ENCODE measurements at regions not wholly inside any gene's neighbourhood (a gene's known extent, or its start where the extent isn't known, plus 50 kb on each side); places are given as distances from the start of the nearest gene placed in this dataset.
A peak's percentile ranks its signal among the peaks of the same experiment; 100 is the strongest.

GRCh38 chr20:21027569-21027968, 78.6 kb downstream of the LINC00237 start:
- Histone ChIP-seq H3K27ac (no peak overlapping the region), H3K36me3 (no peaks in the 10 kb centered on the region), H3K4me1 (peaks cover 21 to 23% of the 10 kb centered on the region in 2 donors), H3K27me3 (no peaks in the 10 kb centered on the region), H3K4me3 (replicated peaks in 1 of 3) (no peak overlapping the region), H3K9me3 (no peaks in the 10 kb centered on the region)
- peak in 1 of 2 donors; percentile 21 for DNase-seq
- WGBS, 2 donors, result 79 to 80% methylated on average over 7 of the region's 7 CpGs
- intact Hi-C loops (cut with DNase I), result no loop called here
- TF ChIP-seq POLR2A (IDR thresholded peaks at IDR 0.05), result no peak
- peak in 2 of 6 experiments; percentile 9 to 20 for TF ChIP-seq CTCF (IDR thresholded peaks at IDR 0.05)

GRCh38 chr20:21026951-21027350, 79.2 kb downstream of the LINC00237 start:
- intact Hi-C loops (cut with DNase I), result no loop called here
- Histone ChIP-seq H3K9me3 (no peaks in the 10 kb centered on the region), H3K27ac (no peak overlapping the region), H3K27me3 (no peaks in the 10 kb centered on the region), H3K36me3 (no peaks in the 10 kb centered on the region), H3K4me3 (replicated peaks in 1 of 3) (no peak overlapping the region), H3K4me1 (peaks cover 21 to 23% of the 10 kb centered on the region in 2 donors)
- peak; percentile 45 to 62 for DNase-seq
- TF ChIP-seq POLR2A (IDR thresholded peaks at IDR 0.05), result no peak
- no peak for TF ChIP-seq CTCF (IDR thresholded peaks at IDR 0.05)
- WGBS, 2 donors, result 80% methylated on average over 6 of the region's 6 CpGs

GRCh38 chr20:21024420-21024819, 81.7 kb downstream of the LINC00237 start:
- Histone ChIP-seq H3K27me3 (no peaks in the 10 kb centered on the region), H3K4me1 (peaks cover 21 to 27% of the 10 kb centered on the region in 2 donors), H3K4me3 (replicated peaks in 1 of 3) (no peak overlapping the region), H3K9me3 (no peaks in the 10 kb centered on the region), H3K27ac (no peak overlapping the region), H3K36me3 (no peaks in the 10 kb centered on the region)
- 91 to 92% methylated on average over 3 of the region's 3 CpGs for WGBS, 2 donors
- DNase-seq, result no peak
- no peak for TF ChIP-seq POLR2A (IDR thresholded peaks at IDR 0.05)
- TF ChIP-seq CTCF (IDR thresholded peaks at IDR 0.05), result no peak
- intact Hi-C loops (cut with DNase I), result no loop called here

- Histone ChIP-seq H3K27me3 (no peaks in the 10 kb centered on the region), H3K27ac (no peak overlapping the region), H3K4me3 (replicated peaks in 1 of 3) (no peak overlapping the region), H3K4me1 (peaks cover 9 to 25% of the 10 kb centered on the region in 2 donors), H3K36me3 (no peaks in the 10 kb centered on the region), H3K9me3 (no peaks in the 10 kb centered on the region)
- TF ChIP-seq CTCF (IDR thresholded peaks at IDR 0.05), result no peak
- no peak for TF ChIP-seq POLR2A (IDR thresholded peaks at IDR 0.05)
- WGBS, 2 donors, result 88 to 98% methylated on average over 5 of the region's 5 CpGs
- intact Hi-C loops (cut with DNase I), result no loop called here
- no peak for DNase-seq
Observed at GRCh38 chr20:21022925-21023324, 83.2 kb downstream of the LINC00237 start.

- Histone ChIP-seq H3K36me3 (no peaks in the 10 kb centered on the region), H3K9me3 (no peaks in the 10 kb centered on the region), H3K27ac (no peak overlapping the region), H3K4me1 (peaks cover 5 to 19% of the 10 kb centered on the region in 2 donors), H3K27me3 (no peaks in the 10 kb centered on the region), H3K4me3 (replicated peaks in 1 of 3) (no peak overlapping the region)
- TF ChIP-seq CTCF (IDR thresholded peaks at IDR 0.05) (no peak), POLR2A (IDR thresholded peaks at IDR 0.05) (no peak)
- intact Hi-C loops (cut with DNase I), result no loop called here
- 18 to 37% methylated on average over 1 of the region's 1 CpG for WGBS, 2 donors
- DNase-seq, result no peak
Observed at GRCh38 chr20:21021472-21021790, 84.7 kb downstream of the LINC00237 start.

Data from thyroid gland (tissue), 4 donors.